Suprapubic skin (tissue), 3 donors: ENCODE measurements at regions not wholly inside any gene's neighbourhood (a gene's known extent, or its start where the extent isn't known, plus 50 kb on each side); places are given as distances from the start of the nearest gene placed in this dataset.

Experiments
- CTCF ChIP-seq, 2 donors: fragments of 200-600 bp in 1 of 2; fragments of 450-650 bp in 1 of 2; sonication (generic) in 1 of 2; IDR thresholded peaks; one replicate each; pipeline ENCODE4 v1.5.1; 2016 to 2019; ENCODE audit warnings: antibody characterized with exemption in 2 of 2, mild to moderate bottlenecking in 1 of 2, moderate library complexity in 1 of 2
- EP300 ChIP-seq: sonication (generic); formaldehyde crosslinking; IDR thresholded peaks from one replicate; pipeline ENCODE4 v1.6.1; 2017; ENCODE audit warnings: antibody characterized with exemption
- POLR2A ChIP-seq, 2 donors: fragments of 450-650 bp; IDR thresholded peaks; one replicate each; pipeline ENCODE4 v1.6.1; 2017; ENCODE audit warnings: antibody characterized with exemption in 2 of 2, mild to moderate bottlenecking in 2 of 2, moderate library complexity in 2 of 2

GRCh38 chr5:154673506-154673905 is 81.7 kb upstream of the LARP1 start:
- TF ChIP-seq CTCF (IDR thresholded peaks at IDR 0.05), result no peak
- no peak for TF ChIP-seq POLR2A (IDR thresholded peaks at IDR 0.05)
- TF ChIP-seq EP300, result no peak
